CD1c-positive myeloid dendritic cell (primary cell): ENCODE measurements at regions not wholly inside any gene's neighbourhood (a gene's known extent, or its start where the extent isn't known, plus 50 kb on each side); places are given as distances from the start of the nearest gene placed in this dataset.
"Not testable (repeated sequence)": the region's sequence is repeated elsewhere in the genome, so short reads cannot be mapped to it uniquely, and the experiment has no call there.

Source experiments
- DNase-seq: peaks from one replicate; pipeline ENCODE4 v3.0.0-alpha.2; 2016; ENCODE audit errors: extremely low spot score

GRCh38 chr1:221256773-221257172, 377.5 kb downstream of the HLX start:
- DNase-seq: no peak

- DNase-seq: not testable (repeated sequence)
Measured at GRCh38 chr1:221257548-221257947, 378.3 kb downstream of the HLX start.

DNA sequence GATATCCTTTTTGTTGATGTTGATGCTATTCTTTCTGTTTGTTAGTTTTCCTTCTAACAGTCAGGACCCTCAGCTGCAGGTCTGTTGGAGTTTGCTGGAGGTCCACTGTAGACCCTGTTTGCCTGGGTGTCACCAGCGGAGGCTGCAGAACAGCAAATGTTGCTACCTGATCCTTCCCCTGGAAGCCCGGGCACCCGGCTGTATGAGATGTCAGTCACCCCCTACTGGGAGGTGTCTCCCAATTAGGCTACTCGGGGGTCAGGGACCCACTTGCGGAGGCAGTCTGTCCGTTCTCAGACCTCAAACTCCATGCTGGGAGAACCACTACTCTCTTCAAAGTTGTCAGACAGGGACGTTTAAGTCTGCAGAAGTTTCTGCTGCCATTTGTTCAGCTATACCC, 383.4 kb downstream of the HLX start:
- DNase-seq: not testable (repeated sequence)

DNA sequence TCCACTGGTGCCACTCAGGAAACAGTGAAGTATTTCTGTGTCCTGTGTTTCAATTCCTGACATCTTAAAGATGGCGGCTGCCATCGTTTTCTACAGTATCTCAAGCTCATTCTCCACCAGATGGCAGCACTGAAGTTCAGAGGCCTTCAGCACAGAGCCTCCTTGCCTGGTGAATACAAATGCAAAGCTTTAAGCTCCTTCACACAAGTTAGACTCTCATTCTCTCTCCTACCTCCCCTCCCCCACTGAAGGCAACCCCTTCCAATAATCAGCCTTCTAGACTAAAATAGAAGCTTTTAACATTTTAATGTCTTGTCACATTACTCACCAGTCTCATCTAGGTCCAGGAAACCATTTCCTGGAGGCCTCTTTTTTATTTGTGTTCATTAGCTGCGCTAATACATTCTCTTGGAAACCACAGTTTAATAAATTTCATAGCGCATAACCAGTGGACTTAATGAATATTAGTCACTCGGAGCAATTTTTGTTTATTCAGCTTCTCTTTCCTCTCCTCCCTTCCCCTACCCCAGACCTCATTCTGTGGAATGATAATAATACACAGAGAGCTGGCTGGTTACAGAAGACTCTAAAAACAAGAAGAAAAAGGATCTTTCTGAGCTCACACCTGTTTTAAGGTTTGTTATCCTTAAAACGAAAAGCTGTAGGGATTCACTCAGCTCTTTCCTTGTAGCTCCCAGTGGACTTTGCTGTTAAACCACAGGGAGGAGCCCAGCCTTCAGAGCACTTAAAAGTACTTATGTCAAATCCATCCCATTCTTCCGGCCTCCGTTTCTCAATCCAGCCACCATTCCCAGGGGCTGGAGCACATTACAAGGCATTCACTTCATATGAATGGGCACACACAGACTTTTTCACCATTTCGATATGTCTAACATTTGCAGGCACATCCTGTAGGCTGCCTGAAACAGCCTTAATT, 384.9 kb downstream of the HLX start:
- DNase-seq: peak; percentile 43

- DNase-seq: no peak
Measured at GRCh38 chr1:221264848-221265247, 385.6 kb downstream of the HLX start.

GRCh38 chr1:221268295-221268694, 389.1 kb downstream of the HLX start:
- DNase-seq: no peak

DNA sequence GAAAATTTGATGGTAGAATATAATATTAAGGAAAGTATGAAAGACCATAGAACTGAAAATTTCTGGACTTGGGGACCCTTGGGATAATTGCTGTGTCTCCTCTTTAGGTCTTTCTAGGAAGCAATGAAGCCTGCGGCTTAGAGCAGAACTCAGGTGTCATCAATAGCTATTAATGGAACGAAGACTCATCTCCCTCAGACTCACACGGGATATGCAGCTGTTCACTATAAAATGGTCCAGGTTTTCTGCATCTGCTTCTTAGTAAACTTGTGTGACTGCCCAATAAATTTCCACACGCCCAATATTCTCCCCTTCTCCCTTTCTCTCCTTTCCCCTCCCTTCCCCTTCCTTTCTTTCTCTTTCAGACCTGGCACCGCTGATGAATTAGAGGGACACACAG, 392.5 kb downstream of the HLX start:
- DNase-seq: no peak

DNA sequence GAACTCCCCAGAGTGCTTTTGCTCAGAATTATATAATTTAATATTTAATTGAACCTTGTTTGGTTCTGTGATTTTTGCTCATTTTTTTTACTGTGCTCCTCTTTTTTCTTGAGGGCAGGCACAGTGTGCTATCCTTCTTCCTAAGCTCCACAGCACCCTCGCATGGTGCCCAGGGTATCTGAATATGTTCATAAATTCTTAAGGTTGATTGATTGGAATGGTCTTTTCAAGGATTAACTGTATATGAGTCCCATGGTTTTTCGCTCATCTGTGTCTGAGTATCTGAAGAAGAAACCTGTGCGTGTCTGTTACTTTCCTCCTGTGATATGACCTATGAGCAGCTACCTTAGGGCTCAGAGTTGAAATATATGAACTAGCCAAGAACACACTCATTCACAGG, 393.7 kb downstream of the HLX start:
- no peak for DNase-seq

- DNase-seq: no peak
Measured at GRCh38 chr1:221274373-221274772, 395.1 kb downstream of the HLX start.

DNA sequence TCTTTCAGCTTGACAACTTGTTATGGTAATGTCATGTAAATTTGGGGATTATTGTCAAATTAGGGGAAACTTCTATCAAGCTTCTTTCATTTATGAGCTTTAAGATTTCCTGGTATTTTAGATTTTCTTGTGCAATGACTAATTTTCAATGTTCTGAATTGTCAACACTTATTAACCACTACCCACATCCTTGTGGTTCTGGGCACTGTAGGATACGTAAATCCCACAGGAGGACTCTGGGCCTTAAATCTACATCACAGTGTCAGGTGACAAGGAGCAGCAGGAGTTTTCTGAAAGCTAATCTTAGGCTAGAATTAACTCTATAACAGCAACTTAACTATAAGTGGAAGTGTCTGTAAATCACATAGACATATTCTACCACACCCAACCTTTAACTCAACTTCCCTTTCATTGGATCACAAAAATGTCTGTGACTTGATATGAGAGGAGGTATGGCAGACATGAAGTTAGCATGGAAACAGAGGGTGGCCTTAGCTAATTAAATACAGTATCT, 397.7 kb downstream of the HLX start:
- DNase-seq: no peak

- DNase-seq: no peak
Measured at GRCh38 chr1:221279146-221279545, 399.9 kb downstream of the HLX start.

DNA sequence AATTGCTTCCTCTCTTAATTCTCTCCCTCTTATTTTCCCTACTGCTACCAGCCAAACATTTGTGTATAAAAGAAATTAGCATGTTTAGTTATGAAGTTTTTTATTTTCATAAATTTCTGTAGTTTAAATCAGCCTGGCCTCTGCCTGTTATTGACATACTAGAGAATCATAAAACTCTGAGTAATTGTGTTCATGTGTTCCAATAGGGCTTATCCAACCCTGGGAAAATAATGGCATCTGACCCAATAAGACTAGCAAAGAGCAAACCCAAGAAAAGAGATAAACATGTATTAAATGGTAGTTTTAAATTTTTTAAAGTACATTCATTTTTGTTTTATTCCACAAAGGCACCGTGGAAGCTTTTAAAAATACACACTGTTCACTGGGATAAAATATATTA, 404.3 kb downstream of the HLX start:
- no peak for DNase-seq

- no peak for DNase-seq
Measured at GRCh38 chr1:221284028-221284427, 404.8 kb downstream of the HLX start.

GRCh38 chr1:221284991-221285390, 405.7 kb downstream of the HLX start:
- DNase-seq: not testable (repeated sequence)

DNA sequence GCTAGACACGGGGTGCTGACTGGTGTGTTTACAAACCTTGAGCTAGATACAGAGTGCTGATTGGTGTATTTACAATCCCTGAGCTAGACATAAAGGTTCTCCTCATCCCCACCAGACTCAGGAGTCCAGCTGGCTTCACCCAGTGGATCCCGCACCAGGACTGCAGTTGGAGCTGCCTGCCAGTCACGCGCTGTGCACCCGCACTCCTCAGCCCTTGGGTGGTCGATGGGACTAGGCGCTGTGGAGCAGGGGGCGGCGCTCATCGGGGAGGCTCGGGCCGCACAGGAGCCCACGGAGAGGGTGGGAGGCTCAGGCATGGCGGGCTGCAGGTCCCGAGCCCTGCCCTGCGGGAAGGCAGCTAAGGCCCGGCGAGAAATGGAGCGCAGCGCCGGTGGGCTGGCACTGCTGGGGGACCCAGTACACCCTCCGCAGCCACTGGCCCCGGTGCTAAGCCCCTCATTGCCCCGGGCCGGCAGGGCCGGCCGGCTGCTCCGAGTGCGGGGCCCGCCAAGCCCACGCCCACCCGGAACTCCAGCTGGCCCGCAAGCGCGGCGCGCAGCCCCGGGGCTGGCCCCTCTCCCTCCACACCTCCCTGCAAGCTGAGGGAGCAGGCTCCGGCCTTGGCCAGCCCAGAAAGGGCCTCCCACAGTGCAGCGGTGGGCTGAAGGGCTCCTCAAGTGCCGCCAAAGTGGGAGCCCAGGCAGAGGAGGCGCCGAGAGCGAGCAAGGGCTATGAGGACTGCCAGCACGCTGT, 406.4 kb downstream of the HLX start:
- not testable (repeated sequence) for DNase-seq

- DNase-seq: no peak
Measured at GRCh38 chr1:221286399-221286798, 407.2 kb downstream of the HLX start.

- no peak for DNase-seq
Measured at GRCh38 chr1:221289103-221289502, 409.9 kb downstream of the HLX start.

- DNase-seq: no peak
Measured at GRCh38 chr1:221290669-221291068, 411.4 kb downstream of the HLX start.

GRCh38 chr1:221291113-221291512, 411.9 kb downstream of the HLX start:
- no peak for DNase-seq

DNA sequence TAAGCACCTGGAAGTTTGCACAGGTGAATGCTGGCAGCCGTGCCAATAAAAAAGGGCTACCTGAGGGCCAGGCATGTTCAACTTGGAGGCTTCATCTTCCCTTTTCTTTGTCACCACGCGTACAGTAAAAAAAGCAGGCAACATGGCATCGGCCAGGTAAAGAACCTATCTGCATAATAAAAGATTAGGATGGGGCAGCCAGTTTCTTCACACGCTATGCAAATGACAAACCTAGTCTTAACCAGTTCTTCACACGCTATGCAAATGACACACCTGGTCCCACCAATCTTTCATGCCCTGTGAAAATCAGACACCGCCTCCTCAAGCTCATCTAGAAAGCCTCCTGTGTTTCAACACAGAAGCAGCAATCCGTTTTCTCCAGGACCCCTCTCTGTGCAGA, 413.4 kb downstream of the HLX start:
- DNase-seq: no peak

DNA sequence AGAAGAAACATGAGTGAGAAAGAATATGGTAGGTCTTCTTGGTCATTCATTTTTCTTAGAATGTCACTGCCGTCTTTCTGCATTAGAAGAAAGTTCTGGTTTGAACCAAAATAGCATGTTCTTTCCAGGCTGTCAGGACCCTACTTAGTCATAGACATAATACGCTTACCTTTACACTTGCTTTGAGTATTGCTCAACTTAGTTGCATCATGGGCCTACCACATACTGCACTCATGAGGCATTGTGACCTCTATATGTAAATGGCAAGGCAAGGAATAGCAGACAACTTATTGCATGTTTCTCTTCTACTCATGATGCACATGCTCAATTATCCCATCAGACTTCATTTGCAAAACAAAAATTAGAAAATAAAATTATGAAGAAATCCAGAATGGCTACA, 415.0 kb downstream of the HLX start:
- DNase-seq: no peak

DNA sequence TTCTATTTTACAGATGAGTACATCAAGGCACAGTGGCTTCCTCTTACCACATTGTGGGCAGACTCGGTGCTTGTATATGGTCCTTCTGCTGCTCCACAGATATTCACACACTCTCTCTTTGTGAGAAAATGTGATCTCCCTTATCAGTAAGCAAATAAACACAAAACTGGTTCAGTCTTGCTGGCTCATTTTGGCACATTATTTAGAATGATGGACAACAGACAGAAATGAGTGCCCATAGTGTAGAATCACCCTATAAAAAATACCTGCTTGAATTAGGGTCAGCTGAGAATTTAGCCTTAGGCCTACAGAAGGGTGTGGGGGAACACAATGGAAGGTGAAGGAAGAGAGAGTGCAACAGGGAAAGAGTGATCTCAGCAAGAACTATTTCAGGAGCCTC, 423.1 kb downstream of the HLX start:
- no peak for DNase-seq

DNA sequence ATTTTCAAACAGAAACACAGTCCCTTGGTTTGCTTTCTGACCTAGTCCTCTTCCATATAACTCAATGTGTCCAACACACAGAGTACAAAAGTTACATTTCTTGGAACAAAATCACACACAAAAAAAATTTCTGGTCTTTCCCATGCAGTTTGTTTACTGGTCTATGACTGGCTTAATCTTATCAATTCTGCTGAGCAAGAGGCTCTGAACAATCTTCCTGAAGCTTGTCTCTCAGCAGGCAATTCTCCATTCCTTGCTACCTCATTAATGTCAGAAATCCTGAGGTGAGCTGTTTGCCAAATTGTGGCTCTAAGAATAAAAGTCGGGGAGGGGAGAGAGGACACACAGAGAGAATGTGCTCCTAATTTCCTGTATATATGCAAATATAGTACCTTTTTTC, 423.6 kb downstream of the HLX start:
- no peak for DNase-seq
